ENCODE measurements at regions not wholly inside any gene's neighbourhood (a gene's known extent, or its start where the extent isn't known, plus 50 kb on each side); places are given as distances from the start of the nearest gene placed in this dataset.

DNA sequence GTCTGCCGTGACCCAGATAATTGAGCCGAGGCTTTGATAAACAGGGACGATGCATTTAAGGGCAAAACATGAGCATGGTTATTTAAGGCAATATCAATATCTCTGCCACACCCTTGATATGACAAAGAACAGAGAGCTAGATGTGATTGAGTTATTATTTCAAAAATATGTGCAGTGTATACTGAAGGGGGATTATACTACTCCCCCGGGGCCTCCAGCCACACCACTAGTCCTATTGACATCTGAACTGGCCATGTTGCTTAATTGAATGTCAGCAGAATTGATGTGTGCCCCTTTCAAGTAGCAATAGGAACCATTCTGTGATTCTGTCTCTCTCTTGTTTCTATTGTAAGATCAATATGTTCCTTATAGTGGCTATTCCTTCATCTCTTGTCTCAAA, 794.8 kb upstream of the SEL1L start:
- Histone ChIP-seq H3K79me2 (ENCODE audit: control insufficient read depth, insufficient read depth, low read length, unreplicated experiment) (no peaks in the 10 kb centered on the region), H3K27me3 (ENCODE audit: insufficient read depth, low read length) (no peaks in the 10 kb centered on the region), H3K36me3 (ENCODE audit: insufficient read depth, low read length) (no peaks in the 10 kb centered on the region), H3K4me3 (ENCODE audit: low read depth, low read length) (no peak overlapping the region), H3K4me1 (ENCODE audit: control insufficient read depth, insufficient read depth, low read length, unreplicated experiment) (no peaks in the 10 kb centered on the region), H2AFZ (ENCODE audit: low read length, unreplicated experiment) (no peak overlapping the region), H3K27ac (ENCODE audit: low read depth, low read length) (no peak overlapping the region)

DNA sequence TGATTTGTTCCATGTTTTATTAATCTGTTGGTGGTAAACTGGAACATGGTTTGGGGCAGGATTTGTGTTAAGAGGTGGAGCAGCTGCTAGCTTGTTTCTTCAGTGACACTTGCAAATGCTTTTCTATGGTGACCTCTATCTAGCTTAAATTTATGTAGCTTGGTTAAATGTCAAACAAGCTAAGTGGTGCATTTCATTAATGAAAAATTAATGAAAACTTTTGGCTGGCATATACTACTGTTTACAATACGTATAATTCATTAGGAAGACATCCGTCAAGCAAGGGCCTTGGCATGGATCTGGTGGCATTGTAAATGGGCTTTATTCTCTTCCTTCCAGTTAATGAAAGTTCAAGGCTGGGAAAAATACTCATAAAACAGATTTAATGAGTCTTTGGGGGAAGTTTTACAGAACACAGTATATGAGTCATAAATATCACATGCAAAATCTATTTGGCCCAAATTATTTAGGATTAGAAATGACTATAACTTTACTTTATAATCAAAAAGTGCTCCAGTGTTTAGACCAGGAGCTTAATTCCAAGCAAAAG, 807.7 kb upstream of the SEL1L start:
- Histone ChIP-seq H3K4me3 (ENCODE audit: low read depth, low read length) (no peak overlapping the region), H3K36me3 (ENCODE audit: insufficient read depth, low read length) (no peaks in the 10 kb centered on the region), H3K4me1 (ENCODE audit: control insufficient read depth, insufficient read depth, low read length, unreplicated experiment) (no peaks in the 10 kb centered on the region), H3K27me3 (ENCODE audit: insufficient read depth, low read length) (no peaks in the 10 kb centered on the region), H3K79me2 (ENCODE audit: control insufficient read depth, insufficient read depth, low read length, unreplicated experiment) (no peaks in the 10 kb centered on the region), H2AFZ (ENCODE audit: low read length, unreplicated experiment) (no peak overlapping the region), H3K27ac (ENCODE audit: low read depth, low read length) (no peak overlapping the region)

DNA sequence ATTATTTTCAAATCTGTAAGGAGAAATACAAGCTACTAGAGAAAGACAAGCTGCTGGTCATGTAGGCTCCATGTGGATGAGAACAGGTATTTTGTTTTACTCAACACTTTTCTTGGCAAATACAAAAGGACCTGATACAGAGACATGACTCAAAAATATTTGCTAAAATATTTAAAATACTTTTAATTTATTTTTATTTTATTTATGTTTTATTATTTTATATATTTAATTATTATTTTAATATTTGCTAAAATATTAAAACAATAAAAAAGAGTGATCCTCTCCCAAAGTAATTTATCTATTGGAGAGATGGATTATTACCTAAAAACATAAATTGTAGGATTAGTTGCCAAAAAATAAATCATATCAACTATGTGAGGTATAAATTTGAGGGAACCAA, 808.9 kb upstream of the SEL1L start:
- H3K4me3 ChIP-seq (ENCODE audit: low read depth, low read length), result no peak overlapping the region
- no peak overlapping the region for H3K27ac ChIP-seq (ENCODE audit: low read depth, low read length)
- no peaks in the 10 kb centered on the region for H3K79me2 ChIP-seq (ENCODE audit: control insufficient read depth, insufficient read depth, low read length, unreplicated experiment)
- no peaks in the 10 kb centered on the region for H3K4me1 ChIP-seq (ENCODE audit: control insufficient read depth, insufficient read depth, low read length, unreplicated experiment)
- H2AFZ ChIP-seq (ENCODE audit: low read length, unreplicated experiment), result no peak overlapping the region
- no peaks in the 10 kb centered on the region for H3K36me3 ChIP-seq (ENCODE audit: insufficient read depth, low read length)
- H3K27me3 ChIP-seq (ENCODE audit: insufficient read depth, low read length), result no peaks in the 10 kb centered on the region

DNA sequence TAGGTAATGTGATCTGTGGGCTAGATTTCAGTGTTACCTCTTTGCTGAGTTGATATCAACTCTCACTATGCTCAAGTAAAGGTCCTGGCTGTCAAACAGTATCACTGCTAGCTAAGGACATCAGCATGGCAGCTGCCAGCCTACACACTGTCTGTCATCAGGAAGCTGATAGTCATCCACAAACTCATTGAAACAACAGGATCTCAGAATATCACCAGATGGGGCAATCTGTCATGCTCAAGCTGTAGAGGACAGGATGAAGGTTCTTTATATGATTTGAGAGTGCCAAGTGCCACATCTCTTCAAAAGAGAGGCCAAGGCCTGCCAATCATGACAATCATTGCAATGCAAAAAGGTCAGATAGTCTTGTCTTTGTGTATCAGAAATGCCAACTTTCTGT, 811.5 kb upstream of the SEL1L start:
- no peak overlapping the region for H3K4me3 ChIP-seq (ENCODE audit: low read depth, low read length)
- no peaks in the 10 kb centered on the region for H3K27me3 ChIP-seq (ENCODE audit: insufficient read depth, low read length)
- no peaks in the 10 kb centered on the region for H3K79me2 ChIP-seq (ENCODE audit: control insufficient read depth, insufficient read depth, low read length, unreplicated experiment)
- no peak overlapping the region for H2AFZ ChIP-seq (ENCODE audit: low read length, unreplicated experiment)
- H3K36me3 ChIP-seq (ENCODE audit: insufficient read depth, low read length), result no peaks in the 10 kb centered on the region
- H3K4me1 ChIP-seq (ENCODE audit: control insufficient read depth, insufficient read depth, low read length, unreplicated experiment), result no peaks in the 10 kb centered on the region
- no peak overlapping the region for H3K27ac ChIP-seq (ENCODE audit: low read depth, low read length)

DNA sequence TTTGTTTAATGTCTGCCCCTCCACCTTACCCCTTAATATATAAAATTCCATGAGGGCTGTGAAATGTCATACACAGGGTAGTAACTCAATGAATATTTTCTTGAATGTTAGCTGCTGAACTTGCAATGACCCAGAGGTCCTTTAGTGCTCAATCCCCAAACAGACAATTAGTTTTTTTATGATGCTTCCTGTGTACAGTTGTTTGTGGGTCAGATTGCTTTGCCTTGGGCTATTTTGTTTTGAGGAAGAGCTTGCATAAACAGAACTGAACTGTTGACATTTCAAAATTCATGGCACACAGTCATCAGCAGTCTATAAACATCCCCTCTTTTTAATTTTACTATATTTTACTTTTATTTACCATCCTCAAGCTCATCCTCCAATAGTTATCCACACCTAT, 820.5 kb upstream of the SEL1L start:
- Histone ChIP-seq H3K4me1 (ENCODE audit: control insufficient read depth, insufficient read depth, low read length, unreplicated experiment) (no peaks in the 10 kb centered on the region), H3K27me3 (ENCODE audit: insufficient read depth, low read length) (no peaks in the 10 kb centered on the region), H3K36me3 (ENCODE audit: insufficient read depth, low read length) (no peaks in the 10 kb centered on the region), H3K4me3 (ENCODE audit: low read depth, low read length) (no peak overlapping the region), H2AFZ (ENCODE audit: low read length, unreplicated experiment) (no peak overlapping the region), H3K79me2 (ENCODE audit: control insufficient read depth, insufficient read depth, low read length, unreplicated experiment) (no peaks in the 10 kb centered on the region), H3K27ac (ENCODE audit: low read depth, low read length) (no peak overlapping the region)

DNA sequence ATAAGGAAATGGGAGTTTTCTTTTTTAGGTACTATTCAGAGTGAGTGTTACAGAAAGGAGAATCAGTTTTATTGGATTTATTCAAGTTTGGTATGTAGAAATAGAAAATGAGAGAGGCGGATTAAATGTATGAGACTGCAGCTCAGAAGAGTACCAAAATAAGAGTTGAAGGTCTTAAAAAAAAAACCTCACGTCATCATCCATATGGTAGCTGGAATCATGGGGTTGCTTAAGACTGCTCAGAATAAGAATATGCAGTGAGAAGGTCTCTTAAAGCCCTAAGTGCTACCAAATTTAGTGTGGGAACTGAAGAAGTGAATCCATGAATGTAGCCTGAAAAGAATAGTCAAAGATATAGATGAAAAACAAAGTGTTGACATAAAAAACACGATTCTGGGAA, 825.5 kb upstream of the SEL1L start:
- H3K4me1 ChIP-seq (ENCODE audit: control insufficient read depth, insufficient read depth, low read length, unreplicated experiment), result no peaks in the 10 kb centered on the region
- H2AFZ ChIP-seq (ENCODE audit: low read length, unreplicated experiment), result no peak overlapping the region
- H3K27me3 ChIP-seq (ENCODE audit: insufficient read depth, low read length), result no peaks in the 10 kb centered on the region
- H3K27ac ChIP-seq (ENCODE audit: low read depth, low read length), result no peak overlapping the region
- H3K36me3 ChIP-seq (ENCODE audit: insufficient read depth, low read length), result no peaks in the 10 kb centered on the region
- no peaks in the 10 kb centered on the region for H3K79me2 ChIP-seq (ENCODE audit: control insufficient read depth, insufficient read depth, low read length, unreplicated experiment)
- no peak overlapping the region for H3K4me3 ChIP-seq (ENCODE audit: low read depth, low read length)

DNA sequence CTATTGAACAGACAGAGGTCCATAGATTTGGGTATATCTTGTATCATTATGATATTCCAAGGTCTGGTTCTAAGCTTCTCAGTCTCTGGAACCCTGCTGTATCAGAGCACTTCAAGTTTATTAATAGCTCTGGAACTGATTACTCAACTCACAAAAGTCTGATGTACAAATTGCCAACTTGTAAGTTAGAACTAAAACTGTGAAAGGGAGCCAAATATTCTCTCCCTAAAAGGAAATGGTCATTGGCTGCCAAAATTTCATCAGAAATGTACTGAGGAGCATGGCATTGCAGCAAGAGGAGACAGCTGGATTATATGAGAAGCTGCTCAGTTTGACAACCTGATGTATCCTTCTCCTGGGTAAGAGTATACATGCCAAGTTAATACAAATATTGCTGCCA, 828.8 kb upstream of the SEL1L start:
- no peaks in the 10 kb centered on the region for H3K4me1 ChIP-seq (ENCODE audit: control insufficient read depth, insufficient read depth, low read length, unreplicated experiment)
- H3K27ac ChIP-seq (ENCODE audit: low read depth, low read length), result no peak overlapping the region
- no peaks in the 10 kb centered on the region for H3K36me3 ChIP-seq (ENCODE audit: insufficient read depth, low read length)
- no peaks in the 10 kb centered on the region for H3K27me3 ChIP-seq (ENCODE audit: insufficient read depth, low read length)
- no peak overlapping the region for H3K4me3 ChIP-seq (ENCODE audit: low read depth, low read length)
- H3K79me2 ChIP-seq (ENCODE audit: control insufficient read depth, insufficient read depth, low read length, unreplicated experiment), result no peaks in the 10 kb centered on the region
- no peak overlapping the region for H2AFZ ChIP-seq (ENCODE audit: low read length, unreplicated experiment)

DNA sequence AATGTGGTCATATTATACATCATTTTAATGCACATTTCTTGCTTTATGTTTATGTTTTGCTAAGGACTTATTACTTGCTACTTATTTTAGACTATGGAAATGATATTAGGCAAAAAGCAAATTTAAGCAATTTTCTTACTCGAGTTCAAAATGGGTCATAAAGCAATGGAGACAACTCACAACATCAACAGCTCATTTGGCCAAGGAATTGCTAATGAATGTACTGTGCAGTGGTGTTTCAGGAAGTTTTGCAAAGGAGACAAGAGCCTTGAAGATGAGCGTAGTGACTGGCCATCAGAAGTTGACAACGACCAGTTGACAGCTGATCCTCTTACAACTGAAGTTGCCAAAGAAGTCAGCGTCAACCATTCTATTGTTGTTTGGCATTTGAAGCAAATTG, 831.8 kb upstream of the SEL1L start:
- no peaks in the 10 kb centered on the region for H3K79me2 ChIP-seq (ENCODE audit: control insufficient read depth, insufficient read depth, low read length, unreplicated experiment)
- no peaks in the 10 kb centered on the region for H3K27me3 ChIP-seq (ENCODE audit: insufficient read depth, low read length)
- H3K27ac ChIP-seq (ENCODE audit: low read depth, low read length), result no peak overlapping the region
- no peaks in the 10 kb centered on the region for H3K4me1 ChIP-seq (ENCODE audit: control insufficient read depth, insufficient read depth, low read length, unreplicated experiment)
- H2AFZ ChIP-seq (ENCODE audit: low read length, unreplicated experiment), result no peak overlapping the region
- no peak overlapping the region for H3K4me3 ChIP-seq (ENCODE audit: low read depth, low read length)
- H3K36me3 ChIP-seq (ENCODE audit: insufficient read depth, low read length), result no peaks in the 10 kb centered on the region

DNA sequence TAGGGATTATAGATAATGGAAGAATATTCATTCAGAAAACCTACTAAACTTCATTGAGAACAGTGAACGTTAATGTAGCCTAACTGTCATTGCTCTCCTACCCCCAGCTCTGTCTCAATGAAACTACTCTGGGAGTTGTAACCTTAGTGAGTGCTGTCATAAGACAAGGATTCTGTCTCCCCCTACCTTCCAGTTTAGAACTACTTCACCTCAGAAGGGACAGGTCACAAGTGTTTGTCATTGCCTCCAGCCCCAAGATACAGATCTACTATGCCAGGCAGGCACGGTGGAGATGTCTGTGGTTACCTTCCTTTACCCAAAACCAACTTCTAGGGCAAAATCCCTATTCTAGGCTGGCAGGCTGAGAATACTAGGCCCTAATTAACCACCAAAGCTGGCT, 833.1 kb upstream of the SEL1L start:
- H3K4me1 ChIP-seq (ENCODE audit: control insufficient read depth, insufficient read depth, low read length, unreplicated experiment), result no peaks in the 10 kb centered on the region
- H3K79me2 ChIP-seq (ENCODE audit: control insufficient read depth, insufficient read depth, low read length, unreplicated experiment), result no peaks in the 10 kb centered on the region
- H3K36me3 ChIP-seq (ENCODE audit: insufficient read depth, low read length), result no peaks in the 10 kb centered on the region
- H3K27ac ChIP-seq (ENCODE audit: low read depth, low read length), result no peak overlapping the region
- H3K27me3 ChIP-seq (ENCODE audit: insufficient read depth, low read length), result no peaks in the 10 kb centered on the region
- no peak overlapping the region for H3K4me3 ChIP-seq (ENCODE audit: low read depth, low read length)
- H2AFZ ChIP-seq (ENCODE audit: low read length, unreplicated experiment), result no peak overlapping the region

DNA sequence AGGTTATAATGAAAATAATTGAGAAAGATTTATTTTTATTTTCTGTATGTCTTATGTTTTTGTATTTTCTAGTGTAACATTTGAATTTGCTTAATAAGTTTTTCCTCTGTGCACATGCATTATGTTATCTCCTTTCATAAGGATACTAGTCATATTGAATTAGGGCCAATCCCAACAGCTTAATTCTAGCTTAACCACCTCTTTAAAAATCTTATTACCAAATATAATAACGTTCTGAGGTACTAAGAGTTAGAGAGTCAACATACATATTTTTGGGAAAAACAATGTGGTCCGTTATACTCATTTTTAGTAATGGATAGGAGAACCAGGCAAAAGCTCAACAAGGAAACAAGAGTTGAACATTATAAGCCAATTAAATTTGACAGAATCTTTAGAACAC, 845.6 kb upstream of the SEL1L start:
- no peak overlapping the region for H3K4me3 ChIP-seq (ENCODE audit: low read depth, low read length)
- H3K27ac ChIP-seq (ENCODE audit: low read depth, low read length), result no peak overlapping the region
- H3K4me1 ChIP-seq (ENCODE audit: control insufficient read depth, insufficient read depth, low read length, unreplicated experiment), result no peaks in the 10 kb centered on the region
- no peaks in the 10 kb centered on the region for H3K27me3 ChIP-seq (ENCODE audit: insufficient read depth, low read length)
- no peaks in the 10 kb centered on the region for H3K36me3 ChIP-seq (ENCODE audit: insufficient read depth, low read length)
- no peak overlapping the region for H2AFZ ChIP-seq (ENCODE audit: low read length, unreplicated experiment)
- no peaks in the 10 kb centered on the region for H3K79me2 ChIP-seq (ENCODE audit: control insufficient read depth, insufficient read depth, low read length, unreplicated experiment)

DNA sequence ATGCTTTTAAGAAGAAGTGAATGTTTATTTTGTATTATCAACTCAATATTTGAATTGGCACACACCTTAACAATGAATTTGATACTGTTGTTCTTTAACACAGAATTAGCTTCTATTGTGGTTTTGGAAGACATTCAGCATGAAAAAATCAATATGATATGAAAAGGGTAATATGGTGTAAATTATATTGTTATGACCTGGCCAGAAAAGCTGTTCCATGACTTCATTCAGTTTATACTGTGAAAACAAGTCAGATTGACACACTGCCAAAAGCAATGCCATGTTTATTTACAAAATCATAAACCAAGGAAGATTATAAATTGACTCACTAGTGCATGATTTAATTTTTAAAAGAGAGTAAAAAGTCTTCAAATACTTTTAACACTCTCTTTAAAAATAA, 851.4 kb upstream of the SEL1L start:
- no peak overlapping the region for H2AFZ ChIP-seq (ENCODE audit: low read length, unreplicated experiment)
- H3K36me3 ChIP-seq (ENCODE audit: insufficient read depth, low read length), result no peaks in the 10 kb centered on the region
- no peak overlapping the region for H3K4me3 ChIP-seq (ENCODE audit: low read depth, low read length)
- H3K27ac ChIP-seq (ENCODE audit: low read depth, low read length), result no peak overlapping the region
- no peaks in the 10 kb centered on the region for H3K4me1 ChIP-seq (ENCODE audit: control insufficient read depth, insufficient read depth, low read length, unreplicated experiment)
- no peaks in the 10 kb centered on the region for H3K27me3 ChIP-seq (ENCODE audit: insufficient read depth, low read length)
- no peaks in the 10 kb centered on the region for H3K79me2 ChIP-seq (ENCODE audit: control insufficient read depth, insufficient read depth, low read length, unreplicated experiment)

Measured in ACC112 (cell line).